ENCODE measurements at regions not wholly inside any gene's neighbourhood (a gene's known extent, or its start where the extent isn't known, plus 50 kb on each side); places are given as distances from the start of the nearest gene placed in this dataset.

- TF ChIP-seq, protein P1, sequence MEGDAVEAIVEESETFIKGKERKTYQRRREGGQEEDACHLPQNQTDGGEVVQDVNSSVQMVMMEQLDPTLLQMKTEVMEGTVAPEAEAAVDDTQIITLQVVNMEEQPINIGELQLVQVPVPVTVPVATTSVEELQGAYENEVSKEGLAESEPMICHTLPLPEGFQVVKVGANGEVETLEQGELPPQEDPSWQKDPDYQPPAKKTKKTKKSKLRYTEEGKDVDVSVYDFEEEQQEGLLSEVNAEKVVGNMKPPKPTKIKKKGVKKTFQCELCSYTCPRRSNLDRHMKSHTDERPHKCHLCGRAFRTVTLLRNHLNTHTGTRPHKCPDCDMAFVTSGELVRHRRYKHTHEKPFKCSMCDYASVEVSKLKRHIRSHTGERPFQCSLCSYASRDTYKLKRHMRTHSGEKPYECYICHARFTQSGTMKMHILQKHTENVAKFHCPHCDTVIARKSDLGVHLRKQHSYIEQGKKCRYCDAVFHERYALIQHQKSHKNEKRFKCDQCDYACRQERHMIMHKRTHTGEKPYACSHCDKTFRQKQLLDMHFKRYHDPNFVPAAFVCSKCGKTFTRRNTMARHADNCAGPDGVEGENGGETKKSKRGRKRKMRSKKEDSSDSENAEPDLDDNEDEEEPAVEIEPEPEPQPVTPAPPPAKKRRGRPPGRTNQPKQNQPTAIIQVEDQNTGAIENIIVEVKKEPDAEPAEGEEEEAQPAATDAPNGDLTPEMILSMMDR (IDR thresholded peaks at IDR 0.05), result no peak
- no peak for TF ChIP-seq SMAD3 (CRISPR knock-in tag; IDR thresholded peaks at IDR 0.05; ENCODE audit: borderline replicate concordance)
Measured at GRCh38 chr5:6910950-6911349, 197.7 kb downstream of the TENT4A start.
